ENCODE measurements at regions not wholly inside any gene's neighbourhood (a gene's known extent, or its start where the extent isn't known, plus 50 kb on each side); places are given as distances from the start of the nearest gene placed in this dataset.

DNA sequence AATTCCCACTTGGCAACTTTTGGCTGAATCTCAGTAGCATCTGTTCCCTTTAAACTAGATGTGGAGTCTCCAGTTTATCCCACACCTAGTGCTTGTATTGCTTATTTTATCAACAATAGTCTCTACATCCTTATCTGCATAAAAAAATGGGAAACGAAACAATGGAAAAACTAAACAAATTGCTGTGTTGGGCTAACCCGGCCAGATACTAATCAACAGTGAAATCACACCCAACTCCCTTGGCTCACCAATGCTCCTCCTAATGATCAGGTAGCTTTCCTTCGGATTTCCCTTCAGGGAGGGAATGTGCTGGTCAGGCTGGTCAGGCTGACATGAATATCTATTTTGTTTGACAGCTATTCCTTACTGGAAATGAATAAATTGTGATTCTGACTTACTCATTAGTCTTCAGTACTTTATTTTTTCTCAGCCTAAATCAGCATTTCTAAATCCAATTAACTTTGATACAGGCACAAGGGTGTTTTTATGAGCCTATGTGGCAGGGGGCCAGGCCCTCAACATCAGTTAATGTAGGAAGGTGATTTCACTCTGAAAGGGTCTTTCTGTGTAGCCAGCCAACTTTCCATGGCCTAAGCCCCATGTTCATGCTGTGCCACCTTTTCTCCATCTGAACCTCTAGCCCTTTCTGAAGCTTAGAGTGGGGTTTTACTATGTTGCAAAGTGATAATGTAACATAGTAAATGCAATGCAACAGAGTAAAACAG lies 170.5 kb upstream of the NPSR1 start:
- TF ChIP-seq ATF3 (IDR thresholded peaks at IDR 0.05; ENCODE audit: insufficient read depth, low read depth, low read length) = no peak
- TF ChIP-seq JUND (IDR thresholded peaks at IDR 0.05; ENCODE audit: low read length) = no peak
- no peak for TF ChIP-seq KDM1A (IDR thresholded peaks at IDR 0.05; ENCODE audit: borderline replicate concordance, low read length)
- TF ChIP-seq TAF7 (optimal IDR thresholded peaks at IDR 0.05; ENCODE audit: borderline replicate concordance, low read depth, low read length) = no peak
- TF ChIP-seq RFX5 (IDR thresholded peaks at IDR 0.05; ENCODE audit: borderline replicate concordance, low read depth, low read length) = no peak
- TF ChIP-seq, protein P1, sequence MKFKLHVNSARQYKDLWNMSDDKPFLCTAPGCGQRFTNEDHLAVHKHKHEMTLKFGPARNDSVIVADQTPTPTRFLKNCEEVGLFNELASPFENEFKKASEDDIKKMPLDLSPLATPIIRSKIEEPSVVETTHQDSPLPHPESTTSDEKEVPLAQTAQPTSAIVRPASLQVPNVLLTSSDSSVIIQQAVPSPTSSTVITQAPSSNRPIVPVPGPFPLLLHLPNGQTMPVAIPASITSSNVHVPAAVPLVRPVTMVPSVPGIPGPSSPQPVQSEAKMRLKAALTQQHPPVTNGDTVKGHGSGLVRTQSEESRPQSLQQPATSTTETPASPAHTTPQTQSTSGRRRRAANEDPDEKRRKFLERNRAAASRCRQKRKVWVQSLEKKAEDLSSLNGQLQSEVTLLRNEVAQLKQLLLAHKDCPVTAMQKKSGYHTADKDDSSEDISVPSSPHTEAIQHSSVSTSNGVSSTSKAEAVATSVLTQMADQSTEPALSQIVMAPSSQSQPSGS (IDR thresholded peaks at IDR 0.05; ENCODE audit: low read length) = no peak
- TF ChIP-seq GABPA (IDR thresholded peaks at IDR 0.05; ENCODE audit: borderline replicate concordance, insufficient read depth, low read length) = no peak
- TF ChIP-seq POLR2AphosphoS5 (IDR thresholded peaks at IDR 0.05; ENCODE audit: low read depth, low read length) = no peak
- TF ChIP-seq, protein P2, sequence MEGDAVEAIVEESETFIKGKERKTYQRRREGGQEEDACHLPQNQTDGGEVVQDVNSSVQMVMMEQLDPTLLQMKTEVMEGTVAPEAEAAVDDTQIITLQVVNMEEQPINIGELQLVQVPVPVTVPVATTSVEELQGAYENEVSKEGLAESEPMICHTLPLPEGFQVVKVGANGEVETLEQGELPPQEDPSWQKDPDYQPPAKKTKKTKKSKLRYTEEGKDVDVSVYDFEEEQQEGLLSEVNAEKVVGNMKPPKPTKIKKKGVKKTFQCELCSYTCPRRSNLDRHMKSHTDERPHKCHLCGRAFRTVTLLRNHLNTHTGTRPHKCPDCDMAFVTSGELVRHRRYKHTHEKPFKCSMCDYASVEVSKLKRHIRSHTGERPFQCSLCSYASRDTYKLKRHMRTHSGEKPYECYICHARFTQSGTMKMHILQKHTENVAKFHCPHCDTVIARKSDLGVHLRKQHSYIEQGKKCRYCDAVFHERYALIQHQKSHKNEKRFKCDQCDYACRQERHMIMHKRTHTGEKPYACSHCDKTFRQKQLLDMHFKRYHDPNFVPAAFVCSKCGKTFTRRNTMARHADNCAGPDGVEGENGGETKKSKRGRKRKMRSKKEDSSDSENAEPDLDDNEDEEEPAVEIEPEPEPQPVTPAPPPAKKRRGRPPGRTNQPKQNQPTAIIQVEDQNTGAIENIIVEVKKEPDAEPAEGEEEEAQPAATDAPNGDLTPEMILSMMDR (IDR thresholded peaks at IDR 0.05; ENCODE audit: control extremely low read depth in 1 of 3, insufficient read depth in 1 of 3, low read depth in 1 of 3, low read length in 3 of 3) = no peak

Measured in H1 (cell line).